HG03064 (cell line): ENCODE measurements at regions not wholly inside any gene's neighbourhood (a gene's known extent, or its start where the extent isn't known, plus 50 kb on each side); places are given as distances from the start of the nearest gene placed in this dataset.

Experiments
- ATAC-seq: cut with Tn5 transposase; IDR thresholded peaks from one replicate; pipeline ENCODE4 v1.9.1; 2021; ENCODE audit warnings: low read depth; ENCODE audit not compliant: unreplicated experiment

- no peak for ATAC-seq
These were observed 52.5 kb upstream of the PITX2 start for GRCh38 chr4:110675426-110675825.

- ATAC-seq: no peak
These were observed 53.4 kb upstream of the PITX2 start for GRCh38 chr4:110676241-110676640.

- no peak for ATAC-seq
These were observed 55.8 kb upstream of the PITX2 start for GRCh38 chr4:110678517-110679227.

GRCh38 chr4:110680265-110680664 is 57.4 kb upstream of the PITX2 start:
- no peak for ATAC-seq

GRCh38 chr4:110681381-110681780 is 58.5 kb upstream of the PITX2 start:
- ATAC-seq: no peak

GRCh38 chr4:110682311-110682710 is 59.4 kb upstream of the PITX2 start:
- no peak for ATAC-seq

GRCh38 chr4:110683601-110684000 is 60.7 kb upstream of the PITX2 start:
- no peak for ATAC-seq

GRCh38 chr4:110702326-110702725 is 79.4 kb upstream of the PITX2 start:
- no peak for ATAC-seq

GRCh38 chr4:110704748-110705439 is 82.0 kb upstream of the PITX2 start:
- no peak for ATAC-seq

GRCh38 chr4:110705440-110705782 is 82.5 kb upstream of the PITX2 start:
- ATAC-seq: no peak

- no peak for ATAC-seq
These were observed 87.2 kb upstream of the PITX2 start for GRCh38 chr4:110710070-110710469.

GRCh38 chr4:110712486-110712885 is 89.6 kb upstream of the PITX2 start:
- ATAC-seq: no peak

- no peak for ATAC-seq
These were observed 107.4 kb upstream of the PITX2 start for GRCh38 chr4:110730318-110730717.

GRCh38 chr4:110733901-110734300 is 111.0 kb upstream of the PITX2 start:
- no peak for ATAC-seq

- no peak for ATAC-seq
These were observed 112.8 kb upstream of the PITX2 start for GRCh38 chr4:110735686-110736085.

- ATAC-seq: no peak
These were observed 115.1 kb upstream of the PITX2 start for GRCh38 chr4:110737931-110738330.

- no peak for ATAC-seq
These were observed 119.3 kb upstream of the PITX2 start for GRCh38 chr4:110742143-110742542.

- no peak for ATAC-seq
These were observed 125.2 kb upstream of the PITX2 start for GRCh38 chr4:110748071-110748470.

- ATAC-seq: no peak
These were observed 128.3 kb upstream of the PITX2 start for GRCh38 chr4:110751183-110751582.

- no peak for ATAC-seq
These were observed 129.1 kb upstream of the PITX2 start for GRCh38 chr4:110751986-110752385.

- no peak for ATAC-seq
These were observed 130.6 kb upstream of the PITX2 start for GRCh38 chr4:110753466-110753865.

- no peak for ATAC-seq
These were observed 131.8 kb upstream of the PITX2 start for GRCh38 chr4:110754716-110755115.
